Prostate gland (tissue), 2 donors: ENCODE measurements at regions not wholly inside any gene's neighbourhood (a gene's known extent, or its start where the extent isn't known, plus 50 kb on each side); places are given as distances from the start of the nearest gene placed in this dataset.

Experiments
- POLR2AphosphoS5 ChIP-seq: sonication (generic); formaldehyde crosslinking; IDR thresholded peaks from one replicate; pipeline ENCODE4 v1.6.1; 2017; ENCODE audit warnings: antibody characterized with exemption
- TF ChIP-seq, protein P1 (sequence below), 4 experiments: fragments of 200-600 bp in 2 of 4; fragments of 450-650 bp in 2 of 4; sonication (generic) in 2 of 4; IDR thresholded peaks; 1 replicate in 3 of 4; 2 replicates in 1 of 4; pipeline ENCODE4 v1.5.1; 2016 to 2019; ENCODE audit warnings: antibody characterized with exemption in 4 of 4, mild to moderate bottlenecking in 2 of 4, moderate library complexity in 2 of 4

- TF ChIP-seq, protein P1, sequence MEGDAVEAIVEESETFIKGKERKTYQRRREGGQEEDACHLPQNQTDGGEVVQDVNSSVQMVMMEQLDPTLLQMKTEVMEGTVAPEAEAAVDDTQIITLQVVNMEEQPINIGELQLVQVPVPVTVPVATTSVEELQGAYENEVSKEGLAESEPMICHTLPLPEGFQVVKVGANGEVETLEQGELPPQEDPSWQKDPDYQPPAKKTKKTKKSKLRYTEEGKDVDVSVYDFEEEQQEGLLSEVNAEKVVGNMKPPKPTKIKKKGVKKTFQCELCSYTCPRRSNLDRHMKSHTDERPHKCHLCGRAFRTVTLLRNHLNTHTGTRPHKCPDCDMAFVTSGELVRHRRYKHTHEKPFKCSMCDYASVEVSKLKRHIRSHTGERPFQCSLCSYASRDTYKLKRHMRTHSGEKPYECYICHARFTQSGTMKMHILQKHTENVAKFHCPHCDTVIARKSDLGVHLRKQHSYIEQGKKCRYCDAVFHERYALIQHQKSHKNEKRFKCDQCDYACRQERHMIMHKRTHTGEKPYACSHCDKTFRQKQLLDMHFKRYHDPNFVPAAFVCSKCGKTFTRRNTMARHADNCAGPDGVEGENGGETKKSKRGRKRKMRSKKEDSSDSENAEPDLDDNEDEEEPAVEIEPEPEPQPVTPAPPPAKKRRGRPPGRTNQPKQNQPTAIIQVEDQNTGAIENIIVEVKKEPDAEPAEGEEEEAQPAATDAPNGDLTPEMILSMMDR (IDR thresholded peaks at IDR 0.05): no peak
- TF ChIP-seq POLR2AphosphoS5: no peak
These were observed 53.9 kb upstream of the PLPP4 start for GRCh38 chr10:120403109-120403508.
